ENCODE measurements at regions not wholly inside any gene's neighbourhood (a gene's known extent, or its start where the extent isn't known, plus 50 kb on each side); places are given as distances from the start of the nearest gene placed in this dataset.

GRCh38 chr9:20228096-20228495, 394.2 kb downstream of the MLLT3 start:
- DNase-seq, result no peak
- no peaks in the 10 kb centered on the region for H3K4me1 ChIP-seq
- H3K4me3 ChIP-seq, result no peak overlapping the region
- H3K36me3 ChIP-seq, result no peaks in the 10 kb centered on the region
- H3K27ac ChIP-seq, result no peak overlapping the region
- no peaks in the 10 kb centered on the region for H3K9me3 ChIP-seq
- intact Hi-C loops (cut with DNase I), result no loop called here
- no peaks in the 10 kb centered on the region for H3K27me3 ChIP-seq (ENCODE audit: low read depth)
- TF ChIP-seq CTCF (IDR thresholded peaks at IDR 0.05), result no peak
- ATAC-seq, result no peak

- no peaks in the 10 kb centered on the region for H3K9me3 ChIP-seq
- no peaks in the 10 kb centered on the region for H3K36me3 ChIP-seq
- no peak overlapping the region for H3K27ac ChIP-seq
- ATAC-seq, result no peak
- intact Hi-C loops (cut with DNase I), result no loop called here
- no peak for DNase-seq
- no peaks in the 10 kb centered on the region for H3K27me3 ChIP-seq (ENCODE audit: low read depth)
- H3K4me3 ChIP-seq, result no peak overlapping the region
- no peaks in the 10 kb centered on the region for H3K4me1 ChIP-seq
- no peak for TF ChIP-seq CTCF (IDR thresholded peaks at IDR 0.05)
These were observed 395.0 kb downstream of the MLLT3 start for GRCh38 chr9:20227166-20227874.

- DNase-seq, result no peak
- Histone ChIP-seq H3K27ac (no peak overlapping the region), H3K4me1 (no peaks in the 10 kb centered on the region), H3K4me3 (no peak overlapping the region), H3K27me3 (ENCODE audit: low read depth) (no peaks in the 10 kb centered on the region), H3K9me3 (no peaks in the 10 kb centered on the region), H3K36me3 (no peaks in the 10 kb centered on the region)
- intact Hi-C loops (cut with DNase I), result no loop called here
- ATAC-seq, result no peak
- TF ChIP-seq CTCF (IDR thresholded peaks at IDR 0.05), result no peak
These were observed 396.0 kb downstream of the MLLT3 start for GRCh38 chr9:20226345-20226744.

- H3K4me3 ChIP-seq, result no peak overlapping the region
- no peaks in the 10 kb centered on the region for H3K36me3 ChIP-seq
- ATAC-seq, result no peak
- intact Hi-C loops (cut with DNase I), result no loop called here
- DNase-seq, result no peak
- no peaks in the 10 kb centered on the region for H3K4me1 ChIP-seq
- no peak overlapping the region for H3K27ac ChIP-seq
- no peaks in the 10 kb centered on the region for H3K27me3 ChIP-seq (ENCODE audit: low read depth)
- no peaks in the 10 kb centered on the region for H3K9me3 ChIP-seq
- no peak for TF ChIP-seq CTCF (IDR thresholded peaks at IDR 0.05)
These were observed 396.5 kb downstream of the MLLT3 start for GRCh38 chr9:20225826-20226225.

GRCh38 chr9:20224756-20225155, 397.5 kb downstream of the MLLT3 start:
- no peaks in the 10 kb centered on the region for H3K9me3 ChIP-seq
- H3K4me3 ChIP-seq, result no peak overlapping the region
- H3K4me1 ChIP-seq, result no peaks in the 10 kb centered on the region
- H3K27ac ChIP-seq, result no peak overlapping the region
- no peak for ATAC-seq
- intact Hi-C loops (cut with DNase I), result no loop called here
- DNase-seq, result no peak
- H3K27me3 ChIP-seq (ENCODE audit: low read depth), result no peaks in the 10 kb centered on the region
- no peak for TF ChIP-seq CTCF (IDR thresholded peaks at IDR 0.05)
- H3K36me3 ChIP-seq, result no peaks in the 10 kb centered on the region
